GM04504 (cell line): ENCODE measurements at regions not wholly inside any gene's neighbourhood (a gene's known extent, or its start where the extent isn't known, plus 50 kb on each side); places are given as distances from the start of the nearest gene placed in this dataset.

ENCODE experiments used
- DNase-seq: peaks from one replicate; pipeline ENCODE4 v3.0.0-alpha.2; 2012; ENCODE audit warnings: low read depth

DNA sequence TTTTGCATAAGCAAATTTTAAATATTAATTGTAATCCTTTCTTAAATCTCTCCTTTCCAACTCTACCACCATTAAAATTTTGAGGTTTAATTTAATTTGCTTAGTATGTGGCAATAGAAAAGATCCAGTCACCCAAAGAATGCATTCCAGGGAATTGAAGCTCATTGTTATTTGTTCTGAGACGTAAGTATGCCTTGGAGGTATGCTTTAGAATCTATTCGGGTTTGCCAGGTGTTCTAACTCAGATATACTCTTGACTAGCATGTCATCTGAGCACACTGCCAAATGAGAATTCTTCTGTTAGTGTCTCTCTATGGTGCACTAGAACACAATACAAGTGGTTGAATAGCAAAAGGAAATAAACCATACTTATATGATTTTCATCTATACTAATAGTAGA, 813.6 kb upstream of the ADGRL2 start:
- DNase-seq, result no peak

DNA sequence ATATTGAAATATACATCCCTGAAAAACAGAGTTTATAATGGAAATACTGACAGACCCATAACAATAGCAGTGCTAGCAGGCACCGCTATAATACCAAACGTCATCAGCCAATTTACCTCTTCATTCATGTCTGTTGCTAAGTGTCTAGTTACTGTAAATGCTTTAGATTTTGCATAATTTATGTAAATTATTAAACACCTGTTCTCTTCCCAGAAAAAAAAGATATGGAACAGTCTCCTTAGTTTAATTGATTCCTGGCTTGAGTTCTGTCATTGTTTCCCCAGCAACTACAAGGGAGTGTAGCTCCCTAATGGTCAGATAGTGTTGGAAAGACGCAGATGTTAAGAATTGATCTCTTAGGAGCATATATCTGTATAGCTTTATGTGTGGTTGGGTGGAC, 817.9 kb upstream of the ADGRL2 start:
- DNase-seq, result no peak

- no peak for DNase-seq
These were observed 827.6 kb upstream of the ADGRL2 start for GRCh38 chr1:80973101-80973500.

DNA sequence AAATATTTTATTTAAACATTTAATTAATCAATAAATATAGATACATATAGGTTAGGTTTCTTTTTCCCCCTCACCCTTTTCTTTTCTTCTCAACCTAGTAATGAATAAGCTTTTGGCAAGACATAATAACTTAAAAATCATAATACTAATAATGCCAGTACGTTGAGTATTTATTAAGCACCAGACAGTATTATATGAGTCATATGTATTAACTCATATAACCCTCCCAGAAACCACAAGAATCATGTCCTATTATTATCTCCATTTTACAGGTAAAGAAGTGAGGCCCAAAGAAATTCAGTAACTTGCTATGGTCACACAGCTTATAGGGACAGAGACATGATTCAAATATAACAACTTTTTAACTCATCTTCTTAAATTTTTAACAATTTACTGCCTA, 834.5 kb upstream of the ADGRL2 start:
- no peak for DNase-seq

DNA sequence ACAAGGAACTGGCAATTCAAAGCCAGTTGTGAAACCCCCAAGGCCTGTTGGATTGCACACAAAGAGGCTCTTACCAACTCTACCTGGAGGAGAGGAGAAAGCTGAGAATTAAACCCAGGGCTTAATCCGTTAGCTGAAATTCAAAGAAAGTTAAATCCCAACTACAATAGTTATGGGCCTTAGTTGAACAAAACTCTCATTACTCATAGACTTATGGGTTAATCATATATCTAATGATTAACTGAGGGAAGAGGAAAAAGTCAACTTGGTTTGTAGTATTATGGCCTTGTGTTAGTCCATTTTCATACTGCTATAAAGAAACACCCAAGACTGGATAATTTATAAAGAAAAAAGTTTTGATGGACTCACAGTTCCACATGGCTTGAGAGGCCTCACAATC, 838.2 kb upstream of the ADGRL2 start:
- DNase-seq, result no peak

- DNase-seq, result no peak
These were observed 839.1 kb upstream of the ADGRL2 start for GRCh38 chr1:80961464-80962190.

DNA sequence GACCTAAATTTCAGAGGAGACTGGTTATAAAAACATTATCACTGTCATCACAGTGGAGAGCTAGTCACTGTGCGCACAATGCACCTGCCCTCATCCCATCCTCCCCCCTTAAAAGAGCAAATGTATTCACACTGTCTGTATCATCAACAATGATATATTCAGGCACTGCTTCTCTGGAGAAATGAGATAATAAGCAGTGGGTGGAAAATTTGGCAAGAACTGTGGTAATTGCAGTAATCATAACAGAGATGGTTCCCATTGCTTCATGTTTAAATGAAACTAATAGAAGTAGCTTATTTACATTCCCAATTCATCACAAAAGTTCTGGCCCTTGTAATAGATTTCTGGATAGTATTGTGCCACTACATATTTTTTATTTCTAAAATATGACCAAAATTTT, 867.4 kb upstream of the ADGRL2 start:
- no peak for DNase-seq

DNA sequence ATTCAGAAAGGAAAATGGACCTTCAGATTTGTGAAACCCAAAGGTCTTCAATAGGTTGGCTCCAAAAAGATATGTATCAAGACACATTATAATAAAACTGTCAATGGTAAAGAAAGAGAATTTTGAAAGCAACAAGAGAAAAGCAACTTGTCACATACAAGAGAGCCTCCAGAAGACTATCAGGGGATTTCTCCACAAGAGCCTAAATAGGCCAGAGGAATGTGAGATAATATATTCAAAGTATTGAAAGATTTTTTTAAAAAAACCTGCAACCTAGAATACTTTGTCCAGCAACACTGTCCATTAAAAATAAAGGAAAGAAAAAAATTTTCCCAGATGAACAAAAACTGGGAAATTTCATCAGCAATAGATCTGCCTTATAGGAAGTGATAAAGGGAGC, 869.6 kb upstream of the ADGRL2 start:
- DNase-seq, result no peak

- no peak for DNase-seq
These were observed 870.7 kb upstream of the ADGRL2 start for GRCh38 chr1:80929868-80930508.

GRCh38 chr1:80926531-80926930, 874.2 kb upstream of the ADGRL2 start:
- no peak for DNase-seq

GRCh38 chr1:80925130-80925805, 875.5 kb upstream of the ADGRL2 start:
- DNase-seq, result no peak

DNA sequence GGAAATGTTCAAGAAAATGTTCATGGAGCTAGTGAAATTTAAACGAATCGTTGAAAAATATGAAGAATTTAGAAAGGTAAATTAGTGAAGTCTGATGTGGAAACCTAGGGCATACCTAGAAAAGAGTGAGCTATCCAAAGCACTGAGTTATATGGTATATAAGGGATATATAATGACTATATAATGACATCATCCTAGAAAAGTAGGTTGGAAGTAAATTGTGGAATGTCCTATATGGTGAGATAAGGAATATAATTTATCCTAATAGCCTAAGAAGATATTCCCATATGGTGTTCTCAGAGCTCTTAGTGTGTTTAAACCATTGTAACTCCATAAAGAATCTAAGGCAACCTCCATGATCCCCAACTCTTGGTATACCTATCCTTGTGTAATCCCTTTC, 876.4 kb upstream of the ADGRL2 start:
- DNase-seq, result no peak

- DNase-seq, result no peak
These were observed 877.8 kb upstream of the ADGRL2 start for GRCh38 chr1:80922906-80923305.

GRCh38 chr1:80919426-80919825, 881.3 kb upstream of the ADGRL2 start:
- DNase-seq, result no peak

DNA sequence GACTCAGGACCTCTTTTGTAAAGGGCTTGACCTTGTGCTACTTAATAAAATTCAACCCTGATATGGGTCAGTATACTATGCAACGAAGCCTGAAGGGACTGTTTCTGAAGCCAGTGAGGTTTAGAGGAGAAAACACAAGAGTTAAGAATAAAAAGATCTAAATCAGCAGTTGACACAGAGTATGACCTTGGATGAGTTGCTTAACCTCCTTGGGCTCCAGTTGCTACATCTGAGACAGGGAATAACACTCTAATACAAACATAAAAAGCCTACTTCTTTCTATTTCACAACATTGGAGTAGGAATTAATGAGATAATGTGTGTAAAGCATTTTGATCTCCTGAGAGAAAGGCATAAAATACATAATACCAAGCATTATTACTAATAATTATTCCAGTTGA, 882.4 kb upstream of the ADGRL2 start:
- DNase-seq, result no peak

DNA sequence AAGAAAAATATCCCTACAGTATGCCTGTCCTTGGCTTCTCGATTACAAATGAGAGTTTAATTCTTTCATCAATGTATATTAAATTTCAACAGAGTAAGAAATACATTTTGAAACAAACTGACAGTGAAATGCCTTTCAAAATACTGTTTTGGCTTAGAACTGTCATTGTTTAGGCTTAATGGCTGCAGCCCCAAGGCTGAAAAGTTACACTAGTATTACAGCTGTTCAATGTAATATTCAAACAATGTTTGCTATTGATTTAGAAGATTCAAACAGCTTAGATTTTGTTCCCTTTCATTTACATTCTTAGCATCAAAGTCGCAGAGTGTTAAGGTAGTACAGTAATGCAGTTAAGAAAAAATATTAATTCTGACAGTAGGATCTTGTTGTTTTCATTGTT, 882.9 kb upstream of the ADGRL2 start:
- DNase-seq, result no peak

DNA sequence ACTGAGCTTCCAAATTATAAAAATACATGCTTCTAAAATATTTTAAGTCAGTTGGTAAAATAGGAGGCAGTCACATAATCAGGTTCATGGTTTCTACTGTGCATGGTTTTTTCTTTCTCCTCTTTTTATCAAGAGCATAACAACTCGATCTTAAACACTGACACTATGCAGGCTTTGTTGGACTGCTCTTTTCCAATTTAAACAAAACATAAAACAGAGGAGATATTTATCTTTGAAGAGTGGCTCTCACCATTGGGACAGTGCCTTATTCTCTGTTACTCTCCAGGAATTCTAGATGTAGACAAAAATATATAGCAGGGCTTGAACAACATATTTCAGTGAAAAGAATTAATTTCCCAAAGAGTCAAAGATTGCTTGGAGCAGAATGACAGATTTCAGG, 883.5 kb upstream of the ADGRL2 start:
- DNase-seq, result no peak

GRCh38 chr1:80915491-80915890, 885.2 kb upstream of the ADGRL2 start:
- no peak for DNase-seq

GRCh38 chr1:80910426-80910825, 890.3 kb upstream of the ADGRL2 start:
- no peak for DNase-seq

- no peak for DNase-seq
These were observed 891.5 kb upstream of the ADGRL2 start for GRCh38 chr1:80909172-80909784.

- no peak for DNase-seq
These were observed 903.9 kb upstream of the ADGRL2 start for GRCh38 chr1:80896781-80897356.

DNA sequence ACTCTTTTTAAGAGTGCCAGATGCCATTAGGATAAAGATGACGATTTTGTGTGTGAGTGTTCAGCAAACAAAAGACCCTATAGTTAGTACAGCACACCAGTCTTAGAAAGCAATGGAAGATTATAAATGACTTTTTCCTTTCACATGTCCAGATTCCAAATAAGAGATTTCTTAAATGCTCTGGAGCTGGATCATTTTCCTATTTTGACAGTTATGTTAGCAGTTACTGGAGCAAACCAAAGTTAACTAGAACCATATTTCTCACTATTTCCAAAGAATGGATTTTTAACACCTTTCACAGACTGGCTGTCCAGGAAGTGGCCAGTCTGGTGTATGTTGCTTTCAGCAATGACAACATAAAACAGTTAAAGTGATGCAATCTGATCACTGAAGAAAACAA, 905.8 kb upstream of the ADGRL2 start:
- DNase-seq, result no peak

DNA sequence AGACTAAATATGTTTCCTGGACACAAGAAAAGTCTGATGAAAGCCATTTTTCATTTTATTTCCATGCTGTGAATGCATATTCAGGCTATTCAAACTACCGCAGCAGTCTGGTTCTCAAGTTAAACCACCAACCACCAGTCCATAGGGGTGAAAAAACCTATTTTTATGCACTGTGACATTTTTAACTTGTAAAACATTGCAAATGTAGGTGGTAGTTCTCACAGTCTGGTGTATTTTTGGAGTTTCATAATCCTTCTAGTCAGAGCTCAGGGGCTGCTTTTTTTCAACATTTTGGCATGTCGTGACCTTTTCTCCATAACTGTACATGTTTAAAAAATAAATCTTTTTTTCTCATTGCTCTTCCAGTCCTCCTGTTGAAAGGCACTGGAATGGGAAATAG, 907.6 kb upstream of the ADGRL2 start:
- no peak for DNase-seq
